H4 (cell line): ENCODE measurements at regions not wholly inside any gene's neighbourhood (a gene's known extent, or its start where the extent isn't known, plus 50 kb on each side); places are given as distances from the start of the nearest gene placed in this dataset.
"Not testable (repeated sequence)": the region's sequence is repeated elsewhere in the genome, so short reads cannot be mapped to it uniquely, and the experiment has no call there.

Experiments used
- DNase-seq: peaks from one replicate; pipeline ENCODE4 v3.0.0-alpha.2; 2015; ENCODE audit warnings: low spot score

- DNase-seq = no peak
These were observed 326.1 kb upstream of the ROPN1 start for GRCh38 chr3:124318014-124318413.

DNA sequence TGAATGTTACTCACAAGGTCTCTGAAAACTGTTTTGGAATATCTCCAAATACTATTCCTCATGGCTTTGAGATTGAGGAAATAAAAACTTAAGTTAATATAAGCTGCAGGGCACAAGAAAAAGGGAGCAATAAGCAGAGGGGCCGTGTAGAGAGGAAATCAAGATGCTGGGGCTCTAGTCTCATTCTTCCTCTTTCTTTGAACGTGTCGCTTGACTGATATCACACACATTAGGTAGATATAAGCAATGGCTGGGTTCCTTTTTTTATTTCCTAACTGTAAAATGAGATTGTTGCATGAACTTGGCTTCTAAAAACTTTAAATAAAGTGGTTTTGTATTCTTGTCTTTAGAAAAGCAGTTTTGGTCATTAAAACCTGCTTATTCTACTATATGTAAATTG, 326.7 kb upstream of the ROPN1 start:
- no peak for DNase-seq

DNA sequence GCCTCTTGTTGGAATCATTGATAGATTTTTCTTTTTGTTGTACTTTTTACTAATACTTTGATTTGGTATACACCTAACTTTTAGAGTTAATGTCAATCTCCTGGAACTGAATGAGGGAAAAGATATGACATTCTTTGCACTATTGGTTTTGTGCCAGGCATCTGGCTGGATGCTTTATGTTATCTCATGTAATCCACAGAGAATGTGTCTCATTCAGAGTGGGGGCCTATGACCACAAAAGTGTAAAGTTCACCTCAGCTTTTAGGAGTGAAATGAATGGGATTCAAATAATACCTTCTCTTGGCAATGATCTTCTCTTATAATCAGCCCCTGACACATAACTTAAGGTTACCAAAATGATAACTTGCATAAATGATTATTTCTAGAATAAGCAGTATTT, 329.1 kb upstream of the ROPN1 start:
- no peak for DNase-seq

DNA sequence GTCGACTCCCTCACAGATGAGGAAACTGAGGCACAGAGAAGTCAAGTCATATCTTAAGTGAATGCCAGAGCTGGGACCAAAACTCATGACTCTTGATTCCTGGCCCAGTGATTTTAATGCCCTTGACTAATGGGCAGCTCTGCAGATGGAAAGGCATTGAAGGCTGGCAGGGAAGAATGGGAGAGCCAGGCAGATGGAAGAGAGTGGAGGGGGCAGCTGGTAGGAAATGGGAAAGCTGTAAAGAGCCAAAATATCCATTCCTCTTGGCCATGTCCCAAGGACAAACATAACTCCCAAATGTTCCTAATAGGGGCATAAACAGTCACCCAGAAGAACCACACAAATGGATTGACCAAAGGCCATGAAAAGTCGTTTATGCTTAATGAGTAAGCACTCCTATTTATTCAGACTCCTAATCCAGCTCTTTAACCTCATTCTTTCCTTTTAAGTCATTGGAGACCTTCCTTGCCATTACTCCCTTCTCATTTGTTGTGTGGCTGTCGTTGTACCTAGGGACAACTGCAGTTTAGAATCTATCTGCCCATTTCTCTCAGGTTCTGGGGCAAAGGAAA, 330.5 kb upstream of the ROPN1 start:
- peak; percentile 80 for DNase-seq

GRCh38 chr3:124322966-124323365, 331.0 kb upstream of the ROPN1 start:
- DNase-seq = peak; percentile 79

DNA sequence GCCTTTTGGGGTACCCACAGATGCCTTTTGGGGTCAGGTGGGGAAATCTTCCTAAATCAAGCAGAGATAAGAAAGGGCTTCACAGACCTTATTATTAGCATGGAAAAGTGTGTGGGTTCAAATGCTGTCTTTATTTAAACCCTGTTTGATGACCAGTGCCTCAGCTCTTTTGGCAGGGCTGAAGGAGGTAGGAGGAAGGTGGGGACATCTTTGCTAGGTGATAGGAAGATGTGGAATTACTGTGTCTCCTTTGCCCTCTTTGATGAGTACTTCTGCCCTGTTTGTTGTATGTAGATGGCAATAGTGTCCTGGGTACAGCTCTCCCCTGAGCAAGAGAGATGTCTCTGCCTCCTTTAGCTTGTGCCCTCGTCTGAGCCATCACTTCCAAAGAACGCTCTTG, 333.3 kb upstream of the ROPN1 start:
- DNase-seq = no peak

DNA sequence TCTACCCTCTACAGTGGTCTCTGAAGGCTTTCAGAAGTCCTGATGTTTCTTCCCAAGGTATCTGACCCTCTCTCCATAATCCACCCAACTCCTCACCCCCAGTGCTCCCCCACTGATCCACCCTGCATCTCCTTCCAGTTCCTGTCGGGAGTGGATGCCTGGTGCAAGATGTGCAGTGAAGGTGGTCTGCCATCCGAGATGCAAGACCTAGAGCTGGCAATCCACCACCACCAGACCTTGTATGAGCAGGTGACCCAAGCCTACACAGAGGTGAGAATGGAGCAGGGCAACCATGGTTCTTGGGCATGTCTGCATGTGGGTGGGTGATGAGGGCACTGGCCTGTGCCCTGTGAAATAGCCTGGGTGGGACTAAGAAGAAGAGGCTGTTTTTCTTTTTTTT, 337.8 kb upstream of the ROPN1 start:
- no peak for DNase-seq

- no peak for DNase-seq
These were observed 342.2 kb upstream of the ROPN1 start for GRCh38 chr3:124333931-124334640.

DNA sequence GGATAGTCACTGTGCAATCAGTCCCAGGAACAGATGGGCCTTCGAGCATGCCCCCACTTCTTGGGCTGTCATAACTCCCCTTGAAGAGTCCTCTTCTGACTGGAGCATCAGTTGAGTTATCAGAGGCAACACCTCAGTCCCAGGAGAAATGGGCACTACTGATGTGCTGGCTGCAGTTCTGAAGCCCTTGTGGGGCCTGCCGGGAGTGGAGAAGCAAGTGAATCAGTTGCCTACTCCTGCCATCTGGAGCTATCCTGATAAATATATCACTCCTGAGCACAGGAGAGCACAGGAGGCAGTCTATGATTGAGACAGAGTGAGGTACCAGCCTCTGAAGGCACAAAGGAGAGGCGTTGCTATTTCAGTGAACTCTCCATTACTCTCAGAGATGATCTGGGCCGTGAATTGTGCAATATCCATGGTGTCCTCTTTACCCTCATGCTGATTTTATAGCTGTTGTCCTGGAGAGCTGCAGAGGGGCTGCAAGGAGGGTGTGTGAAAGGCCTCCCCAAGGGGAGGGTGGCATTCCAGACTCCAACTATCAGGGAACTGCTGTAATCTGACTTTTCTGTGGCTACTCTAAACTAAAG, 344.2 kb upstream of the ROPN1 start:
- DNase-seq = no peak

DNA sequence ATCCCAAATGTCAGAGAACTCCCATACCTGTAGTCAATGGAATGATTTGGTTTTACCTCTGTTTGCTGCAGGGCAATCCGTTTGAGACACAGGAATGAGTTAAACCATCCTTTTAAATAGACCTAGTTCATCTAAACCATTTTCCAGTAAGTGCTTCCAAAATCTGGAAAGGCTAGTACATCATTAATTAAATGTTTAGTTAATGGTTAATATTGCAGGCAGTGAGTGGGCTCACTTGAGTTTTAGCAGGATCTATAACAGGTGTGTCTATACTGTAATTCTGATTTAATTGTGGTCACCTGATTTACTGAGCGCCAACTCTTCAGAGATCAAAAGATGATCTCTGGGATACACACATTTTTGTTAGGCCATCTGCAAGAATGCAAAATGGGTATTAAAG, 353.9 kb upstream of the ROPN1 start:
- no peak for DNase-seq

DNA sequence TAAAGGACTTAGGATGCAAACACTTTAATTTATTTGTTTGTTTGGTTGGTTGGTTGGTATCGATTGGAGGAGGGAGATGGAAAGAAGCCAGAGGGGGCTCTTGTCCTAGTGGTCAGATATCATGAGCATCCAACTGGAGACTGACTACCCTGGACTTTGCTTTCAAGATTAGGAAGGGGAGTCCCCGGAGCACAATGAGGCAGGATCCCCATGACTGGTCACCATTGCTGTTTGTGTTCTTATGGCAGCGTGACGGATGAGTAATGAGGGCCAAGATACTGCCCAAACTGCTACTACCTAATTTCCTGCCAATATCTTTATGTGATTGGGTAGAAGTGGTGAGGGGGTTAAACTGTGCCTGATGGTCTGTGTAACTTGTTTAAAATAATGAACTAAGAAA, 354.6 kb upstream of the ROPN1 start:
- no peak for DNase-seq

DNA sequence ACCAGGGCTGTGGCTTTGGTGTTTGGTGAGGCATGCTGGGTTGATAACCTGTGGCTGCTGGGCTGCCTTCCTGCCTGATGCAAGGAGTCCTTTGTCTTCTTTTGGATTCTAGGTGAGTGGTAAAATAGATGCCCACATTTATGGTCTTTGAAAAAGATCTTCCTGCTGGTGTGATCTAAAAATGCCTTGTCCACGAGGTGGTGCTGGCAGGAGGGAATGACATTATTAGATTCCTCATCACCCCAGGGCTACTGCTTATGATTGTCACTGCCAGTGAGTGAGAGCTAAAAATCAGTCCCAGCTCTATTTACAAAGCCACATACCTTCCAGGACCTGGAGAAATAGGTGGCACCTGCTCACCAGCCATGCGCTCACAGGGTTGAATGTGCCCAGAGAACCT, 355.5 kb upstream of the ROPN1 start:
- DNase-seq = no peak

DNA sequence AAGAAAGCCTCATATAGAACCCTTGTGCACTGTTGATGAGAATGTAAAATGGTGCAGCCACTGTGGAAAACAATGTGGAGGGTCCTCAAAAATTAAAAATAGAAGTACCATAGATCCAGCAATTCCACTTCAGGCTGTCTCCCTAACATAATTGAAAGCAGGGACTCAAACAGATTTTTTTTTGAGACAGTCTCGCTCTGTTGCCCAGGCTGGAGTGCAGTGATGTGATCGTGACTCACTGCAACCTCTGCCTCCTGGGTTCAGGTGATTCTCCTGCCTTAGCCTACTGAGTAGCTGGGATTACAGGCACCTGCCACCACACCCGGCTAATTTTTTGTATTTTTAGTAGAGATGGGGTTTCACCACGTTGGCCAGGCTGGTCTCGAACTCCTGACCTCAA, 356.6 kb upstream of the ROPN1 start:
- DNase-seq = not testable (repeated sequence)

- DNase-seq = peak; percentile 56
These were observed 359.7 kb upstream of the ROPN1 start for GRCh38 chr3:124351430-124352148.

- no peak for DNase-seq
These were observed 360.2 kb upstream of the ROPN1 start for GRCh38 chr3:124352149-124352539.

- no peak for DNase-seq
These were observed 361.8 kb upstream of the ROPN1 start for GRCh38 chr3:124353691-124354090.

- no peak for DNase-seq
These were observed 362.2 kb upstream of the ROPN1 start for GRCh38 chr3:124354150-124354549.

GRCh38 chr3:124358156-124358555, 366.2 kb upstream of the ROPN1 start:
- DNase-seq = no peak

- no peak for DNase-seq
These were observed 368.2 kb upstream of the ROPN1 start for GRCh38 chr3:124360155-124360554.

DNA sequence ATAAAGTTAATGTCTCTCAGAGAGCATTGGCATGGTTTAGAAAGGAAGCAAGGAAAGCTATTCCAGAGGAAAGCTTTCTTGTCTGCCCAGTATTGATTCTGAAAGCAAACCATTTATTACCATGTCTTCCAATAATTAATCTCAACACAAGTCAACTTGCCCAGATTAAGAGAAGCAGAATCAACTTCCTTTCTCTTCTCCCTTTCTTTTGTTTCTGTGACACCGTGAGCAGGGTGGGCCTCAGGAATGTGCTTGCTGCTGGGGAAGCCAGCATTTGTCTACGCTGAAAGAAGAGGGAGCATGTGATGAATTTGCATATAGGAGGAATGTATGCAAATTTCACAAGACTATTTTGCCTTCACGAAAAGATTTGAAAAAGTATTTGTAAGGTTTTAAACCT, 368.6 kb upstream of the ROPN1 start:
- DNase-seq = no peak

DNA sequence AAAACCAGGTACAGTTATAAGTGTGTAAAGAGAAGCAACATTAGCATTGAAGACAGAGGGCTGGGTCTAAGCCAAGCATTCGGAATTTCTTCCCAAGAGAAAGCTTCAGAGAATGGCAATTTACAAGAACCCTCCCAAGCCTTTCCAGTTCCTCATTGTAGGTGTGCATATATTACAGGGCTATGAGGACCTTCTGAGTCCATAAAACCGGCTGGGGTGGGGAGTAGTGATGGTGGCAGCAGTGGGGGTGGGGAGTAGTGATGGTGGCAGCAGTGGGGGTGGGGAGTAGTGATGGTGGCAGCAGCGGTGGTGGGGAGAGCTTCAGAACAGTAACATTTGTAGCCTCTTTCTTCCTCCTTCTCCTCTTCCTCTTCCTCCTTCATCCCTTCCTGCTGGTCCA, 368.7 kb upstream of the UMPS start:
- no peak for DNase-seq

- DNase-seq = no peak
These were observed 367.8 kb upstream of the UMPS start for GRCh38 chr3:124362455-124362854.

GRCh38 chr3:124363476-124363875, 366.8 kb upstream of the UMPS start:
- peak; percentile 31 for DNase-seq
